GM12878 (cell line): ENCODE measurements at regions not wholly inside any gene's neighbourhood (a gene's known extent, or its start where the extent isn't known, plus 50 kb on each side); places are given as distances from the start of the nearest gene placed in this dataset.

Experiments used
- CTCF ChIP-seq, 3 experiments: IDR thresholded peaks in 2 of 3; conservative IDR thresholded peaks in 1 of 3; 2 replicates each; pipeline ENCODE4 v1.5.1; 2011; ENCODE audit warnings: low read depth in 3 of 3, low read length in 3 of 3, mild to moderate bottlenecking in 3 of 3, control low read depth in 2 of 3, moderate library complexity in 2 of 3, inconsistent platforms in 1 of 3, mixed read lengths in 1 of 3; ENCODE audit not compliant: control insufficient read depth in 2 of 3, insufficient read depth in 1 of 3; ENCODE audit errors: extremely low read depth in 1 of 3
- EP300 ChIP-seq, 2 experiments: fragments of 150-350 bp in 1 of 2; IDR thresholded peaks; 2 replicates each; pipeline ENCODE4 v1.6.1; 2011 to 2012; ENCODE audit warnings: low read depth in 2 of 2, low read length in 2 of 2, borderline replicate concordance in 1 of 2, improper control_type of control experiment in 1 of 2, inconsistent platforms in 1 of 2; ENCODE audit not compliant: control insufficient read depth in 1 of 2
- MAX ChIP-seq: IDR thresholded peaks from 2 replicates; pipeline ENCODE4 v1.6.1; 2012; ENCODE audit warnings: low read depth, low read length, improper control_type of control experiment
- NR2C2 ChIP-seq: IDR thresholded peaks from 2 replicates; pipeline ENCODE4 v1.6.1; 2011; ENCODE audit warnings: borderline replicate concordance, low read depth; ENCODE audit not compliant: control insufficient read depth, insufficient read length
- REST ChIP-seq: IDR thresholded peaks from 2 replicates; pipeline ENCODE4 v1.6.1; 2012; ENCODE audit warnings: mild to moderate bottlenecking, low read depth, low read length
- TBL1XR1 ChIP-seq: IDR thresholded peaks from 2 replicates; pipeline ENCODE4 v1.6.1; 2012; ENCODE audit warnings: low read depth, low read length, improper control_type of control experiment
- ZNF24 ChIP-seq: fragments of 450-650 bp; IDR thresholded peaks from 2 replicates; pipeline ENCODE4 v1.6.1; 2017; ENCODE audit warnings: antibody characterized with exemption, mild to moderate bottlenecking
- ZNF384 ChIP-seq: IDR thresholded peaks from 2 replicates; pipeline ENCODE4 v1.6.1; 2012; ENCODE audit warnings: low read depth, mild to moderate bottlenecking, low read length, improper control_type of control experiment, borderline replicate concordance

GRCh38 chr2:117308861-117309770, 505.4 kb upstream of the DDX18 start:
- TF ChIP-seq ZNF384 (no peak), CTCF (IDR thresholded peaks at IDR 0.05 in 2 of 3, conservative IDR thresholded peaks at IDR 0.05 in 1 of 3; ENCODE audit: control insufficient read depth in 2 of 3, extremely low read depth in 1 of 3, insufficient read depth in 1 of 3, low read depth in 3 of 3, low read length in 3 of 3) (no peak), REST (no peak), ZNF24 (no peak), TBL1XR1 (no peak), NR2C2 (no peak), MAX (no peak), EP300 (IDR thresholded peaks at IDR 0.05; ENCODE audit: borderline replicate concordance in 1 of 2, control insufficient read depth in 1 of 2, low read depth in 2 of 2, low read length in 2 of 2) (no peak)
